GM12878 (cell line): ENCODE measurements at regions not wholly inside any gene's neighbourhood (a gene's known extent, or its start where the extent isn't known, plus 50 kb on each side); places are given as distances from the start of the nearest gene placed in this dataset.

Experiments used
- ATAC-seq: fragments of 200-7000 bp; cut with Tn5 transposase; 3 replicates; pipeline ENCODE4 v1.9.1; 2020; ENCODE audit warnings: mild to moderate bottlenecking, moderate library complexity
- BruUV-seq: library from RNA; stranded (reverse); fragments of 400-500 nt; replicated peaks from 2 replicates; lab custom pipeline; 2021; lab: Mats Ljungman, UMichigan
- CTCF ChIA-PET: fragments of 300-600 bp; sonication (Branson Sonifier 250); formaldehyde crosslinking; extraction: SDS; loops from one replicate; lab custom pipeline; 2021; ENCODE audit warnings: inconsistent platforms; lab: Yijun Ruan, JAX
- POLR2A ChIA-PET: fragments of 350-600 bp; formaldehyde crosslinking; extraction: SDS; loops from one replicate; lab custom pipeline; 2021; ENCODE audit warnings: inconsistent platforms; lab: Charles Lee
- RAD21 ChIA-PET: fragments of 300-600 bp; sonication (Branson Sonifier 250); formaldehyde crosslinking; loops from one replicate; lab custom pipeline; 2023; ENCODE audit warnings: antibody characterized with exemption; ENCODE audit not compliant: unreplicated experiment; lab: Charles Lee
- SMC1A ChIA-PET: fragments of 300-600 bp; sonication (Branson Sonifier 250); formaldehyde crosslinking; loops from one replicate; lab custom pipeline; 2023; ENCODE audit not compliant: unreplicated experiment, uncharacterized antibody; lab: Charles Lee
- DNase-seq: peaks from one replicate; pipeline ENCODE4 v3.0.0-alpha.2; 2011; ENCODE audit warnings: low read depth, low spot score
- FAIRE-seq: peaks from 3 replicates; lab custom pipeline; 2011; peaks lifted over from hg19 to GRCh38; lab: Jason Lieb, UNC
- H2AFZ ChIP-seq: 2 replicates; pipeline ENCODE4 v1.6.0; 2011; ENCODE audit warnings: low read depth, low read length, control low read depth; ENCODE audit not compliant: control insufficient read depth
- H3K27ac ChIP-seq: 2 replicates; pipeline ENCODE4 v1.5.1; 2011; ENCODE audit warnings: control low read depth; ENCODE audit not compliant: control insufficient read depth, insufficient read depth
- H3K27me3 ChIP-seq, 2 experiments: replicated peaks in 1 of 2; 2 replicates each; pipeline versions ENCODE4 v1.6.0 to v1.6.1; 2011; ENCODE audit warnings: low read length in 1 of 2; ENCODE audit not compliant: control insufficient read depth in 2 of 2, insufficient read depth in 2 of 2
- H3K36me3 ChIP-seq, 2 experiments: 2 replicates each; pipeline ENCODE4 v1.5.1; 2011; ENCODE audit warnings: low read length in 1 of 2; ENCODE audit not compliant: control insufficient read depth in 2 of 2, insufficient read depth in 2 of 2
- H3K4me1 ChIP-seq: 2 replicates; pipeline ENCODE4 v1.6.1; 2011; ENCODE audit warnings: mild to moderate bottlenecking, low read length, moderate library complexity, mixed read lengths; ENCODE audit not compliant: control insufficient read depth, insufficient read depth
- H3K4me2 ChIP-seq: 2 replicates; pipeline ENCODE4 v1.6.0; 2011; ENCODE audit warnings: control low read depth; ENCODE audit not compliant: control insufficient read depth, insufficient read depth
- H3K4me3 ChIP-seq: fragments of 200-600 bp; sonication (generic); 2 replicates; pipeline ENCODE4 v1.5.1; 2016
- H3K79me2 ChIP-seq: 2 replicates; pipeline ENCODE4 v1.6.0; 2011; ENCODE audit warnings: low read length; ENCODE audit not compliant: control insufficient read depth, insufficient read depth
- H3K9ac ChIP-seq: 2 replicates; pipeline ENCODE4 v1.8.0; 2011; ENCODE audit warnings: low read length, control low read depth, mixed read lengths; ENCODE audit not compliant: control insufficient read depth, insufficient read depth
- H3K9me3 ChIP-seq: replicated peaks from 3 replicates; pipeline ENCODE4 v1.5.1; 2011; ENCODE audit warnings: mild to moderate bottlenecking, low read length; ENCODE audit not compliant: control insufficient read depth, insufficient read depth
- H4K20me1 ChIP-seq: 2 replicates; pipeline ENCODE4 v1.6.0; 2011; ENCODE audit not compliant: control insufficient read depth, insufficient read depth
- ATF7 ChIP-seq: fragments of 450-650 bp; IDR thresholded peaks from 2 replicates; pipeline ENCODE4 v1.6.1; 2016; ENCODE audit warnings: low read depth, mild to moderate bottlenecking
- CHD2 ChIP-seq: IDR thresholded peaks from 2 replicates; pipeline ENCODE4 v1.6.1; 2011; ENCODE audit warnings: low read depth, low read length, improper control_type of control experiment, borderline replicate concordance
- CHD4 ChIP-seq: fragments of 200-600 bp; sonication (generic); IDR thresholded peaks from 2 replicates; pipeline ENCODE4 v1.6.1; 2016; ENCODE audit warnings: mild to moderate bottlenecking
- ETV6 ChIP-seq, 2 experiments: fragments of 450-650 bp in 1 of 2; IDR thresholded peaks in 1 of 2; conservative IDR thresholded peaks in 1 of 2; 2 replicates each; pipeline ENCODE4 v1.6.1; 2014; ENCODE audit warnings: antibody characterized with exemption in 1 of 2, borderline replicate concordance in 1 of 2, low read depth in 1 of 2, mild to moderate bottlenecking in 1 of 2, moderate library complexity in 1 of 2
- FOS ChIP-seq: IDR thresholded peaks from 3 replicates; pipeline ENCODE4 v1.6.1; 2011; ENCODE audit warnings: borderline replicate concordance; ENCODE audit not compliant: insufficient read length; ENCODE audit errors: extremely low read depth
- HDAC2 ChIP-seq: fragments of 200-600 bp; sonication (generic); IDR thresholded peaks from 2 replicates; pipeline ENCODE4 v1.6.1; 2017
- HDGF ChIP-seq: fragments of 450-650 bp; IDR thresholded peaks from 2 replicates; pipeline ENCODE4 v1.6.1; 2016; ENCODE audit warnings: antibody characterized with exemption
- IKZF1 ChIP-seq: fragments of 450-650 bp; conservative IDR thresholded peaks from 2 replicates; pipeline ENCODE4 v1.6.1; 2017; ENCODE audit warnings: antibody characterized with exemption, mild to moderate bottlenecking
- KDM1A ChIP-seq: fragments of 200-600 bp; sonication (generic); IDR thresholded peaks from 2 replicates; pipeline ENCODE4 v1.6.1; 2016; ENCODE audit warnings: borderline replicate concordance
- MYC ChIP-seq: IDR thresholded peaks from 2 replicates; pipeline ENCODE4 v1.6.1; 2011; ENCODE audit warnings: mild to moderate bottlenecking, low read length, moderate library complexity, inconsistent platforms; ENCODE audit not compliant: insufficient read depth, insufficient replicate concordance, insufficient read length, severe bottlenecking
- NR2C1 ChIP-seq: fragments of 450-650 bp; IDR thresholded peaks from 2 replicates; pipeline ENCODE4 v1.6.1; 2017; ENCODE audit warnings: antibody characterized with exemption, mild to moderate bottlenecking, moderate library complexity
- PAX5 ChIP-seq: IDR thresholded peaks from 2 replicates; pipeline ENCODE4 v1.6.1; 2011; ENCODE audit warnings: low read depth, low read length, borderline replicate concordance
- PAX8 ChIP-seq: fragments of 450-650 bp; IDR thresholded peaks from 2 replicates; pipeline ENCODE4 v1.6.1; 2017; ENCODE audit warnings: mild to moderate bottlenecking, moderate library complexity
- RAD21 ChIP-seq: IDR thresholded peaks from 2 replicates; pipeline ENCODE4 v1.6.1; 2011; ENCODE audit warnings: mild to moderate bottlenecking, low read depth, low read length, moderate library complexity; ENCODE audit not compliant: insufficient read depth
- TARDBP ChIP-seq: IDR thresholded peaks from 2 replicates; pipeline ENCODE4 v1.6.1; 2016; ENCODE audit warnings: borderline replicate concordance
- ZSCAN29 ChIP-seq: fragments of 450-650 bp; IDR thresholded peaks from 2 replicates; pipeline ENCODE4 v1.6.1; 2017; ENCODE audit warnings: mild to moderate bottlenecking, moderate library complexity
- WGBS: methylation state at CpG from one replicate; pipeline ENCODE4 v1.1.6; 2016; ENCODE audit warnings: low lambda C conversion rate; ENCODE audit not compliant: insufficient replicate concordance, insufficient coverage; ENCODE audit errors: missing lambda C conversion rate; 5-methylcytosine and 5-hydroxymethylcytosine counted together
- in situ Hi-C: fragments of 300-500 bp; cut with MboI; formaldehyde crosslinking; loops from 9 replicates; pipeline ENCODE4 v1.14.3; 2018; ENCODE audit warnings: mixed read lengths
- intact Hi-C: fragments of 100-400 bp; cut with micrococcal nuclease; formaldehyde crosslinking; loops from one replicate; pipeline ENCODE4 v1.14.2; 2022; ENCODE audit not compliant: unreplicated experiment
- TF ChIP-seq, protein P1 (sequence below): fragments of 450-650 bp; IDR thresholded peaks from 2 replicates; pipeline ENCODE4 v1.6.1; 2018; ENCODE audit warnings: borderline replicate concordance, mild to moderate bottlenecking; ENCODE audit not compliant: partially characterized antibody
- TF ChIP-seq, protein P2 (sequence below): IDR thresholded peaks from 2 replicates; pipeline ENCODE4 v1.6.1; 2012; ENCODE audit warnings: low read depth, low read length, improper control_type of control experiment

DNA sequence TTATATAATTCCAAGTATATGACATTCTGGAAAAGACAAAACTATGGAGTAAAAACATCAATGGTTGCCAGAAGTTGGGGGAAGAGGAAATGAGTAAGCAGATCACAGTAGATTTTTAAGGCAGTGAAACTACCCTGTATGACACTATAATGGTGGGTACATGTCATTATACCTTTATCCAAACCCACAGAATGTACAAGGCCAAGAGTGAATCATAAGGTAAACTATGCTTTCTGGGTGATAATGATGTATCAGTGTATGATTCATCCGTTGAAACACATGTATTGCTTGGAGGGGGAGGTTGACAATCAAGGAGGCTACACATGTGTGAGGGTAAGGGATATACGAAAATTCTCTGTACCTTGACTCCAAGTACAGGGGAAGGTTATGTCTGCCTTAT is 862.7 kb downstream of the PLA2G4A start:
- in situ Hi-C loops = no loop called here
- Histone ChIP-seq H3K27me3 (no peaks in the 10 kb centered on the region), H3K79me2 (no peaks in the 10 kb centered on the region), H2AFZ (no peak overlapping the region), H3K9ac (no peak overlapping the region), H3K4me1 (no peaks in the 10 kb centered on the region), H3K27ac (no peak overlapping the region), H3K4me2 (no peak overlapping the region), H3K4me3 (no peak overlapping the region), H3K9me3 (no peaks in the 10 kb centered on the region), H4K20me1 (no peaks in the 10 kb centered on the region), H3K36me3 (no peaks in the 10 kb centered on the region)
- POLR2A ChIA-PET = no interaction called here
- FAIRE-seq = no peak
- intact Hi-C loops = no loop called here
- BruUV-seq = no TSS peak
- CTCF ChIA-PET = no interaction called here
- RAD21 ChIA-PET = no interaction called here
- ATAC-seq = peak; percentile 41
- SMC1A ChIA-PET = interaction anchor here (0.5 kb wide), 1 partner anchor 425 kb away, joined by 3 read pairs; no protein-coding TSS in a partner anchor
- no peak for DNase-seq
- 0% methylated on average over 2 of the region's 2 CpGs for WGBS
- TF ChIP-seq MYC (no peak), ZSCAN29 (no peak)

DNA sequence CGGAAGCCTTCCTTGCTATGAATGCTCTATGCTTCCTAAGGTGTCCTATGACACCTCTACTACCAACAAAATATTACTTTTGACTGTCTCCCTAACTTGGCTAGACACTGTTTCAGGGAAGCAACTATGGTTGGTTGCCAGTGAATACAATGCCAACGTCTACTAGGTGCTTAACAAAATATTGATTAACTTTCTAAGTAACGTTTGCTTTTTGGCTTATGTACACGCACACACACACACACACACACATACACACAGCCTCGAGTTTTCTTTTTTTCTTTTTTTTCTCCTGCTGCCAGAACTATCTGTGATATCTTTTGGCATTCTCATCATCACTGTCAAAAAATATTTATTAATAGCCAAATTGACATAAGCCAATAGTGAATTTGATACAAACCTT is 864.0 kb downstream of the PLA2G4A start:
- Histone ChIP-seq H3K27me3 (no peaks in the 10 kb centered on the region), H3K4me2 (no peak overlapping the region), H3K79me2 (no peaks in the 10 kb centered on the region), H3K27ac (no peak overlapping the region), H3K4me3 (no peak overlapping the region), H2AFZ (no peak overlapping the region), H3K9ac (no peak overlapping the region), H3K36me3 (no peaks in the 10 kb centered on the region), H3K4me1 (no peaks in the 10 kb centered on the region), H3K9me3 (no peaks in the 10 kb centered on the region), H4K20me1 (no peaks in the 10 kb centered on the region)
- DNase-seq (no peak), ATAC-seq (no peak), FAIRE-seq (no peak)
- in situ Hi-C loops (no loop called here), intact Hi-C loops (no loop called here)
- 18% methylated on average over 5 of the region's 5 CpGs for WGBS
- CTCF ChIA-PET = no interaction called here
- BruUV-seq = no TSS peak
- SMC1A ChIA-PET = interaction anchor here (0.9 kb wide), 1 partner anchor 38 kb away, joined by 3 read pairs; no protein-coding TSS in a partner anchor
- POLR2A ChIA-PET = no interaction called here
- RAD21 ChIA-PET = no interaction called here
- TF ChIP-seq PAX8 (no peak), ETV6 (conservative IDR thresholded peaks at IDR 0.05 in 1 of 2, IDR thresholded peaks at IDR 0.05 in 1 of 2; ENCODE audit: borderline replicate concordance in 1 of 2, low read depth in 1 of 2) (no peak), ATF7 (no peak), PAX5 (no peak), IKZF1 (no peak), HDGF (no peak), TARDBP (no peak), CHD2 (no peak), CHD4 (no peak), HDAC2 (no peak), RAD21 (no peak), NR2C1 (no peak), FOS (no peak), KDM1A (no peak)
- TF ChIP-seq, protein P1, sequence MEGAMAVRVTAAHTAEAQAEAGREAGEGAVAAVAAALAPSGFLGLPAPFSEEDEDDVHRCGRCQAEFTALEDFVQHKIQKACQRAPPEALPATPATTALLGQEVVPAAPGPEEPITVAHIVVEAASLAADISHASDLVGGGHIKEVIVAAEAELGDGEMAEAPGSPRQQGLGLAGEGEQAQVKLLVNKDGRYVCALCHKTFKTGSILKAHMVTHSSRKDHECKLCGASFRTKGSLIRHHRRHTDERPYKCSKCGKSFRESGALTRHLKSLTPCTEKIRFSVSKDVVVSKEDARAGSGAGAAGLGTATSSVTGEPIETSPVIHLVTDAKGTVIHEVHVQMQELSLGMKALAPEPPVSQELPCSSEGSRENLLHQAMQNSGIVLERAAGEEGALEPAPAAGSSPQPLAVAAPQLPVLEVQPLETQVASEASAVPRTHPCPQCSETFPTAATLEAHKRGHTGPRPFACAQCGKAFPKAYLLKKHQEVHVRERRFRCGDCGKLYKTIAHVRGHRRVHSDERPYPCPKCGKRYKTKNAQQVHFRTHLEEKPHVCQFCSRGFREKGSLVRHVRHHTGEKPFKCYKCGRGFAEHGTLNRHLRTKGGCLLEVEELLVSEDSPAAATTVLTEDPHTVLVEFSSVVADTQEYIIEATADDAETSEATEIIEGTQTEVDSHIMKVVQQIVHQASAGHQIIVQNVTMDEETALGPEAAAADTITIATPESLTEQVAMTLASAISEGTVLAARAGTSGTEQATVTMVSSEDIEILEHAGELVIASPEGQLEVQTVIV = no peak
- TF ChIP-seq, protein P2, sequence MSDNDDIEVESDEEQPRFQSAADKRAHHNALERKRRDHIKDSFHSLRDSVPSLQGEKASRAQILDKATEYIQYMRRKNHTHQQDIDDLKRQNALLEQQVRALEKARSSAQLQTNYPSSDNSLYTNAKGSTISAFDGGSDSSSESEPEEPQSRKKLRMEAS = no peak
